Fibroblast of lung (primary cell): ENCODE measurements at regions not wholly inside any gene's neighbourhood (a gene's known extent, or its start where the extent isn't known, plus 50 kb on each side); places are given as distances from the start of the nearest gene placed in this dataset.

Experiments used
- DNase-seq, 2 donors: peaks; one replicate each; pipeline versions ENCODE4 v3.0.0 to v3.0.0-alpha.2; 2010; ENCODE audit warnings: low read depth in 2 of 2
- H2AFZ ChIP-seq: 2 replicates; pipeline ENCODE4 v1.5.1; 2012; ENCODE audit warnings: low read length, control low read depth, inconsistent platforms
- H3K27ac ChIP-seq: 2 replicates; pipeline ENCODE4 v1.5.1; 2011; ENCODE audit warnings: low read length, control low read depth; ENCODE audit not compliant: insufficient read depth
- H3K27me3 ChIP-seq: 2 replicates; pipeline ENCODE4 v1.5.1; 2011; ENCODE audit warnings: mild to moderate bottlenecking, low read length; ENCODE audit not compliant: control insufficient read depth, insufficient read depth
- H3K36me3 ChIP-seq: 2 replicates; pipeline ENCODE4 v1.5.1; 2011; ENCODE audit warnings: low read length; ENCODE audit not compliant: control insufficient read depth, insufficient read depth
- H3K4me1 ChIP-seq: 2 replicates; pipeline ENCODE4 v1.5.1; 2011; ENCODE audit warnings: low read length; ENCODE audit not compliant: control insufficient read depth, insufficient read depth; ENCODE audit errors: extremely low read depth
- H3K4me2 ChIP-seq: 2 replicates; pipeline ENCODE4 v1.5.1; 2011; ENCODE audit warnings: low read length, control low read depth; ENCODE audit not compliant: insufficient read depth; ENCODE audit errors: extremely low read depth
- H3K4me3 ChIP-seq, 4 experiments: fragments of 200-600 bp in 1 of 4; sonication (generic) in 1 of 4; replicated peaks in 1 of 4; 2 replicates each; pipeline ENCODE4 v1.5.1; 2011 to 2016; ENCODE audit warnings: low read length in 4 of 4, low read depth in 3 of 4, mild to moderate bottlenecking in 3 of 4, control low read depth in 2 of 4, inconsistent platforms in 1 of 4, mixed read lengths in 1 of 4; ENCODE audit not compliant: insufficient read depth in 1 of 4; ENCODE audit errors: control extremely low read depth in 1 of 4
- H3K79me2 ChIP-seq: 2 replicates; pipeline ENCODE4 v1.5.1; 2012; ENCODE audit warnings: mild to moderate bottlenecking, low read length, inconsistent platforms; ENCODE audit not compliant: control insufficient read depth, insufficient read depth
- H3K9ac ChIP-seq: 2 replicates; pipeline ENCODE4 v1.5.1; 2011; ENCODE audit warnings: mild to moderate bottlenecking, low read length, control low read depth; ENCODE audit not compliant: insufficient read depth
- H3K9me3 ChIP-seq: 2 replicates; pipeline ENCODE4 v1.5.1; 2012; ENCODE audit warnings: low read depth, low read length; ENCODE audit not compliant: control insufficient read depth, insufficient read depth
- H4K20me1 ChIP-seq: 2 replicates; pipeline ENCODE4 v1.5.1; 2011; ENCODE audit warnings: low read length; ENCODE audit not compliant: control insufficient read depth, insufficient read depth; ENCODE audit errors: extremely low read depth
- EZH2 ChIP-seq: IDR thresholded peaks from 2 replicates; pipeline ENCODE4 v1.5.1; 2012; ENCODE audit warnings: low read length, control low read depth, mild to moderate bottlenecking; ENCODE audit errors: missing control alignments
- TF ChIP-seq, protein P1 (sequence below), 2 donors: IDR thresholded peaks in 1 of 2; conservative IDR thresholded peaks in 1 of 2; 1 replicate in 1 of 2; 2 replicates in 1 of 2; pipeline ENCODE4 v1.5.1; 2011 to 2012; ENCODE audit warnings: low read length in 2 of 2, control low read depth in 1 of 2, inconsistent platforms in 1 of 2, low read depth in 1 of 2, mild to moderate bottlenecking in 1 of 2

- no peaks in the 10 kb centered on the region for H3K4me1 ChIP-seq
- no peak for DNase-seq
- H3K27me3 ChIP-seq = no peaks in the 10 kb centered on the region
- H3K4me2 ChIP-seq = no peak overlapping the region
- TF ChIP-seq EZH2 = no peak
- TF ChIP-seq, protein P1, sequence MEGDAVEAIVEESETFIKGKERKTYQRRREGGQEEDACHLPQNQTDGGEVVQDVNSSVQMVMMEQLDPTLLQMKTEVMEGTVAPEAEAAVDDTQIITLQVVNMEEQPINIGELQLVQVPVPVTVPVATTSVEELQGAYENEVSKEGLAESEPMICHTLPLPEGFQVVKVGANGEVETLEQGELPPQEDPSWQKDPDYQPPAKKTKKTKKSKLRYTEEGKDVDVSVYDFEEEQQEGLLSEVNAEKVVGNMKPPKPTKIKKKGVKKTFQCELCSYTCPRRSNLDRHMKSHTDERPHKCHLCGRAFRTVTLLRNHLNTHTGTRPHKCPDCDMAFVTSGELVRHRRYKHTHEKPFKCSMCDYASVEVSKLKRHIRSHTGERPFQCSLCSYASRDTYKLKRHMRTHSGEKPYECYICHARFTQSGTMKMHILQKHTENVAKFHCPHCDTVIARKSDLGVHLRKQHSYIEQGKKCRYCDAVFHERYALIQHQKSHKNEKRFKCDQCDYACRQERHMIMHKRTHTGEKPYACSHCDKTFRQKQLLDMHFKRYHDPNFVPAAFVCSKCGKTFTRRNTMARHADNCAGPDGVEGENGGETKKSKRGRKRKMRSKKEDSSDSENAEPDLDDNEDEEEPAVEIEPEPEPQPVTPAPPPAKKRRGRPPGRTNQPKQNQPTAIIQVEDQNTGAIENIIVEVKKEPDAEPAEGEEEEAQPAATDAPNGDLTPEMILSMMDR (conservative IDR thresholded peaks at IDR 0.05 in 1 of 2, IDR thresholded peaks at IDR 0.05 in 1 of 2; ENCODE audit: low read depth in 1 of 2, low read length in 2 of 2) = no peak
- H3K36me3 ChIP-seq = no peaks in the 10 kb centered on the region
- H3K79me2 ChIP-seq = no peaks in the 10 kb centered on the region
- no peaks in the 10 kb centered on the region for H3K9me3 ChIP-seq
- H3K9ac ChIP-seq = no peak overlapping the region
- no peaks in the 10 kb centered on the region for H4K20me1 ChIP-seq
- no peak overlapping the region for H3K4me3 ChIP-seq
- no peak overlapping the region for H2AFZ ChIP-seq
- no peak overlapping the region for H3K27ac ChIP-seq
Observed at GRCh38 chr14:85442996-85443395, 86.9 kb upstream of the FLRT2 start.

- H3K27me3 ChIP-seq = no peaks in the 10 kb centered on the region
- no peaks in the 10 kb centered on the region for H3K79me2 ChIP-seq
- no peaks in the 10 kb centered on the region for H3K4me1 ChIP-seq
- H2AFZ ChIP-seq = no peak overlapping the region
- no peak overlapping the region for H3K4me3 ChIP-seq
- no peak overlapping the region for H3K4me2 ChIP-seq
- no peaks in the 10 kb centered on the region for H4K20me1 ChIP-seq
- H3K9me3 ChIP-seq = no peaks in the 10 kb centered on the region
- DNase-seq = peak; percentile 14 to 81
- no peak for TF ChIP-seq EZH2
- TF ChIP-seq, protein P1 (conservative IDR thresholded peaks at IDR 0.05 in 1 of 2, IDR thresholded peaks at IDR 0.05 in 1 of 2; ENCODE audit: low read depth in 1 of 2, low read length in 2 of 2) = no peak
- H3K36me3 ChIP-seq = no peaks in the 10 kb centered on the region
- H3K27ac ChIP-seq = no peak overlapping the region
- no peak overlapping the region for H3K9ac ChIP-seq
Observed at GRCh38 chr14:85444635-85445034, 85.3 kb upstream of the FLRT2 start.

DNA sequence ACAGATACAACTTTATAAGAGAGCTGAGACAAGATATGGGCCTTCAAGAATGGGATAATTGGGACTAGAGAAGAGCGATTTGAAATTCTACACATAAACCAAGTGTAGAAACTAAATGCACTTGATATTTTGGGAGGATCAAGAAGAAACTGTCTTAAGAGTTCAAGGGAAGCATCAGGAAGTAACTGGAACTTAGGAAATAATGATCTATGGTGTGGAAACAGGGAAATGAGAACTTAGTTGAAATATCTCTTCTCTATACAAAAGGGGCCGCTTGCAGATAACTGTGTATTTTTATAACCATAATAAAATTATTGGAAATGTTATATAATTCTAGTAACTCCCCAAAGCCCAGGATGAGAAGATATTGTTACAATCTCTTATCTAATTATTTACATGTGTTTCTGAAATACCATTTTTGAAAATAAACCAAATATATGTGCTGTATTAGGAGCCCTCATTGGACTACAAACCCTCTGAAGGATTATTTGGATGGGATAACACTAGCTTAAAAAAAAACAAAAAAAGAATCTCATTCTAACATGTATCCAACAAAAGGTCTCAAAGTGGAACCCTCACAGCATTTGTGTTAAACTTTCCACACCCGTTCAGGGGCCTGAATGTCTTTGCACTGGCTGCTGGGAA is 84.7 kb upstream of the FLRT2 start:
- no peak for DNase-seq
- no peak for TF ChIP-seq EZH2
- TF ChIP-seq, protein P1 (conservative IDR thresholded peaks at IDR 0.05 in 1 of 2, IDR thresholded peaks at IDR 0.05 in 1 of 2; ENCODE audit: low read depth in 1 of 2, low read length in 2 of 2) = no peak
- no peaks in the 10 kb centered on the region for H4K20me1 ChIP-seq
- no peak overlapping the region for H3K4me3 ChIP-seq
- no peak overlapping the region for H3K9ac ChIP-seq
- H3K4me2 ChIP-seq = no peak overlapping the region
- H3K79me2 ChIP-seq = no peaks in the 10 kb centered on the region
- no peak overlapping the region for H2AFZ ChIP-seq
- no peaks in the 10 kb centered on the region for H3K27me3 ChIP-seq
- H3K36me3 ChIP-seq = no peaks in the 10 kb centered on the region
- H3K4me1 ChIP-seq = no peaks in the 10 kb centered on the region
- H3K9me3 ChIP-seq = no peaks in the 10 kb centered on the region
- H3K27ac ChIP-seq = no peak overlapping the region
